Activated T-helper 17 cell treated with anti-CD3 and anti-CD28 coated beads, Interleukin-2, amount 50 U/mL, for 72 hours (primary cell): ENCODE measurements at regions not wholly inside any gene's neighbourhood (a gene's known extent, or its start where the extent isn't known, plus 50 kb on each side); places are given as distances from the start of the nearest gene placed in this dataset.
A peak's percentile ranks its signal among the peaks of the same experiment; 100 is the strongest.
"Not testable (repeated sequence)": the region's sequence is repeated elsewhere in the genome, so short reads cannot be mapped to it uniquely, and the experiment has no call there.

Source experiments
- ATAC-seq: fragments of 150-1000 bp; cut with Tn5 transposase; replicated peaks from 2 replicates; pipeline ENCODE4 v1.10.0; 2021; ENCODE audit warnings: mild to moderate bottlenecking, moderate library complexity
- H3K27ac Mint-ChIP-seq: one replicate; pipeline ENCODE4 v1.8.0; 2022; ENCODE audit warnings: mixed read lengths
- H3K27me3 Mint-ChIP-seq: one replicate; pipeline ENCODE4 v1.8.0; 2022; ENCODE audit warnings: mixed read lengths
- H3K36me3 Mint-ChIP-seq: one replicate; pipeline ENCODE4 v1.8.0; 2022; ENCODE audit warnings: low read depth, mild to moderate bottlenecking, mixed read lengths
- H3K4me1 Mint-ChIP-seq: one replicate; pipeline ENCODE4 v1.8.0; 2022; ENCODE audit warnings: mixed read lengths
- H3K4me3 Mint-ChIP-seq: one replicate; pipeline ENCODE4 v1.8.0; 2022; ENCODE audit warnings: mild to moderate bottlenecking, mixed read lengths
- H3K9me3 Mint-ChIP-seq: one replicate; pipeline ENCODE4 v1.8.0; 2022; ENCODE audit warnings: mixed read lengths

- not testable (repeated sequence) for H3K9me3 Mint-ChIP-seq, H3K36me3 Mint-ChIP-seq, H3K4me1 Mint-ChIP-seq, H3K4me3 Mint-ChIP-seq, H3K27me3 Mint-ChIP-seq, H3K27ac Mint-ChIP-seq, ATAC-seq
These were observed 321.0 kb upstream of the FRG1 start for GRCh38 chr4:189619441-189620250.

GRCh38 chr4:189622574-189622973 is 318.1 kb upstream of the FRG1 start:
- not testable (repeated sequence) for H3K27ac Mint-ChIP-seq, H3K27me3 Mint-ChIP-seq, H3K9me3 Mint-ChIP-seq, H3K4me3 Mint-ChIP-seq, H3K36me3 Mint-ChIP-seq, H3K4me1 Mint-ChIP-seq
- peak; percentile 28 for ATAC-seq

- H3K9me3 Mint-ChIP-seq, H3K27ac Mint-ChIP-seq, H3K4me1 Mint-ChIP-seq, ATAC-seq, H3K4me3 Mint-ChIP-seq, H3K36me3 Mint-ChIP-seq, H3K27me3 Mint-ChIP-seq: not testable (repeated sequence)
These were observed 313.6 kb upstream of the FRG1 start for GRCh38 chr4:189627041-189627440.

- H3K4me1 Mint-ChIP-seq, ATAC-seq, H3K27me3 Mint-ChIP-seq, H3K9me3 Mint-ChIP-seq, H3K27ac Mint-ChIP-seq, H3K4me3 Mint-ChIP-seq, H3K36me3 Mint-ChIP-seq: not testable (repeated sequence)
These were observed 310.9 kb upstream of the FRG1 start for GRCh38 chr4:189629733-189630132.

GRCh38 chr4:189630913-189631567 is 309.6 kb upstream of the FRG1 start:
- H3K36me3 Mint-ChIP-seq, H3K9me3 Mint-ChIP-seq, H3K27ac Mint-ChIP-seq, H3K27me3 Mint-ChIP-seq, H3K4me1 Mint-ChIP-seq: not testable (repeated sequence)
- ATAC-seq = peak; percentile 97
- H3K4me3 Mint-ChIP-seq = peak overlapping the region; percentile 2

- H3K27me3 Mint-ChIP-seq, H3K4me1 Mint-ChIP-seq, H3K36me3 Mint-ChIP-seq, H3K9me3 Mint-ChIP-seq, H3K27ac Mint-ChIP-seq: not testable (repeated sequence)
- ATAC-seq = peak; percentile 2
- H3K4me3 Mint-ChIP-seq = peak overlapping the region; percentile 2
These were observed 309.1 kb upstream of the FRG1 start for GRCh38 chr4:189631568-189631916.

GRCh38 chr4:189650436-189650835 is 290.2 kb upstream of the FRG1 start:
- H3K36me3 Mint-ChIP-seq, H3K27me3 Mint-ChIP-seq, H3K27ac Mint-ChIP-seq, H3K9me3 Mint-ChIP-seq, H3K4me1 Mint-ChIP-seq, ATAC-seq, H3K4me3 Mint-ChIP-seq: not testable (repeated sequence)

GRCh38 chr4:189653130-189653653 is 287.5 kb upstream of the FRG1 start:
- H3K27ac Mint-ChIP-seq, H3K36me3 Mint-ChIP-seq, H3K9me3 Mint-ChIP-seq, ATAC-seq, H3K4me3 Mint-ChIP-seq, H3K4me1 Mint-ChIP-seq, H3K27me3 Mint-ChIP-seq: not testable (repeated sequence)

- H3K4me3 Mint-ChIP-seq, H3K27ac Mint-ChIP-seq, ATAC-seq, H3K9me3 Mint-ChIP-seq, H3K36me3 Mint-ChIP-seq, H3K4me1 Mint-ChIP-seq, H3K27me3 Mint-ChIP-seq: not testable (repeated sequence)
These were observed 286.7 kb upstream of the FRG1 start for GRCh38 chr4:189653983-189654382.

- not testable (repeated sequence) for H3K9me3 Mint-ChIP-seq, ATAC-seq, H3K27me3 Mint-ChIP-seq, H3K4me1 Mint-ChIP-seq, H3K4me3 Mint-ChIP-seq, H3K36me3 Mint-ChIP-seq, H3K27ac Mint-ChIP-seq
These were observed 286.3 kb upstream of the FRG1 start for GRCh38 chr4:189654396-189654795.

- H3K36me3 Mint-ChIP-seq, ATAC-seq, H3K4me3 Mint-ChIP-seq, H3K27me3 Mint-ChIP-seq, H3K4me1 Mint-ChIP-seq, H3K9me3 Mint-ChIP-seq, H3K27ac Mint-ChIP-seq: not testable (repeated sequence)
These were observed 284.9 kb upstream of the FRG1 start for GRCh38 chr4:189655817-189656216.

- no peaks in the 10 kb centered on the region for H3K4me1 Mint-ChIP-seq
- no peak for ATAC-seq
- no peaks in the 10 kb centered on the region for H3K9me3 Mint-ChIP-seq
These were observed 284.0 kb upstream of the FRG1 start for GRCh38 chr4:189656641-189657040.

GRCh38 chr4:189658259-189658658 is 282.4 kb upstream of the FRG1 start:
- not testable (repeated sequence) for H3K36me3 Mint-ChIP-seq, H3K9me3 Mint-ChIP-seq, ATAC-seq, H3K4me1 Mint-ChIP-seq, H3K27ac Mint-ChIP-seq, H3K4me3 Mint-ChIP-seq, H3K27me3 Mint-ChIP-seq

More at GRCh38 chr4:189656641-189657040, 284.0 kb upstream of the FRG1 start:
- H3K27me3 Mint-ChIP-seq = no peaks in the 10 kb centered on the region
- H3K36me3 Mint-ChIP-seq = no peaks in the 10 kb centered on the region
- H3K27ac Mint-ChIP-seq = no peak overlapping the region
- H3K4me3 Mint-ChIP-seq = no peak overlapping the region

- not testable (repeated sequence) for H3K4me1 Mint-ChIP-seq, H3K9me3 Mint-ChIP-seq, ATAC-seq, H3K36me3 Mint-ChIP-seq, H3K27me3 Mint-ChIP-seq, H3K27ac Mint-ChIP-seq, H3K4me3 Mint-ChIP-seq
These were observed 281.8 kb upstream of the FRG1 start for GRCh38 chr4:189658831-189659230.

- Mint-ChIP-seq H3K27me3 (no peaks in the 10 kb centered on the region), H3K27ac (no peak overlapping the region), H3K4me1 (no peaks in the 10 kb centered on the region), H3K36me3 (no peaks in the 10 kb centered on the region), H3K4me3 (no peak overlapping the region), H3K9me3 (no peaks in the 10 kb centered on the region)
- peak; percentile 47 for ATAC-seq
These were observed 281.4 kb upstream of the FRG1 start for GRCh38 chr4:189659287-189659686.
